ENCODE measurements at regions not wholly inside any gene's neighbourhood (a gene's known extent, or its start where the extent isn't known, plus 50 kb on each side); places are given as distances from the start of the nearest gene placed in this dataset.

DNA sequence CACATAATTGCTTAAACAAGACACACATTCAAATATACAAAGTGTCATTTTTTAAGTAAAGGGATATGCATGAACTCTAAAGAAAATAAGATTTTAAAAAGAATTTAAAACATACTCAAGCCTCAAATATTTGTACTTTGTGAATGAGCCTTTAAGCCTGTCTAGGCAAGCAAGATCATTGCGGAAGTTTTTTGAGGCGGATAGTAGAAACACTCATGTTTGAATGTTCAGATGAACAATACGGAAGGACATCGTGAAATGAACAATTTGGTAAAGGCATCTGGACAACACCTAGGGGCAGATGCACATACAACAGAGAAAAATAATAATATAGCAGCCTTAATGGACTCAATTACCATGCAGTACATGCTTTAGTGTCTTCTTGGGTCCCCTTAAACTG, 928.9 kb downstream of the TFAP2A start:
- TF ChIP-seq, protein P1, sequence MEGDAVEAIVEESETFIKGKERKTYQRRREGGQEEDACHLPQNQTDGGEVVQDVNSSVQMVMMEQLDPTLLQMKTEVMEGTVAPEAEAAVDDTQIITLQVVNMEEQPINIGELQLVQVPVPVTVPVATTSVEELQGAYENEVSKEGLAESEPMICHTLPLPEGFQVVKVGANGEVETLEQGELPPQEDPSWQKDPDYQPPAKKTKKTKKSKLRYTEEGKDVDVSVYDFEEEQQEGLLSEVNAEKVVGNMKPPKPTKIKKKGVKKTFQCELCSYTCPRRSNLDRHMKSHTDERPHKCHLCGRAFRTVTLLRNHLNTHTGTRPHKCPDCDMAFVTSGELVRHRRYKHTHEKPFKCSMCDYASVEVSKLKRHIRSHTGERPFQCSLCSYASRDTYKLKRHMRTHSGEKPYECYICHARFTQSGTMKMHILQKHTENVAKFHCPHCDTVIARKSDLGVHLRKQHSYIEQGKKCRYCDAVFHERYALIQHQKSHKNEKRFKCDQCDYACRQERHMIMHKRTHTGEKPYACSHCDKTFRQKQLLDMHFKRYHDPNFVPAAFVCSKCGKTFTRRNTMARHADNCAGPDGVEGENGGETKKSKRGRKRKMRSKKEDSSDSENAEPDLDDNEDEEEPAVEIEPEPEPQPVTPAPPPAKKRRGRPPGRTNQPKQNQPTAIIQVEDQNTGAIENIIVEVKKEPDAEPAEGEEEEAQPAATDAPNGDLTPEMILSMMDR (IDR thresholded peaks at IDR 0.05; ENCODE audit: borderline replicate concordance, insufficient read depth, low read depth, low read length): no peak

GRCh38 chr6:9484686-9485085, 930.2 kb downstream of the TFAP2A start:
- TF ChIP-seq, protein P1 (IDR thresholded peaks at IDR 0.05; ENCODE audit: borderline replicate concordance, insufficient read depth, low read depth, low read length): no peak
- H3K4me3 ChIP-seq (ENCODE audit: low read depth, low read length): no peak overlapping the region

More for the DNA sequence above, 928.9 kb downstream of the TFAP2A start:
- H3K4me3 ChIP-seq (ENCODE audit: low read depth, low read length): no peak overlapping the region

DNA sequence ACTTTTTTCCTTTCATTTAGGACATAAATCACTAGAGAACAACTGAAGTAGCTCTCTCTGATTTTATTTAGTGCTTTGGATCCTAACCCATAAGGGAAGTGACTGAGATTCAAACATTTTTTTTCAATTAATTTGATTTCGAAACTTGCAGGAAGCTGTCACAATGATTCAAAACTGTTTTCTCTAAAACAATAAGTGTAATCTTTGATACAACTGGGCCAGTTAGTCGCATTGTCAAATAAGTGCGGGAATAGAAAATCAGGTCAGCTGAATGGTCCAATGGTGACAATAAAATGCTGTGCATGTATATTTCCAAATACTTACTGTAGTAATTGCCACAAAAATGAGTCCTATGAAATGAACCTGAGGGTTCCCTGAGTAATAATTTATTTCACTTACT, 930.8 kb downstream of the TFAP2A start:
- TF ChIP-seq, protein P1 (IDR thresholded peaks at IDR 0.05; ENCODE audit: borderline replicate concordance, insufficient read depth, low read depth, low read length): no peak
- no peak overlapping the region for H3K4me3 ChIP-seq (ENCODE audit: low read depth, low read length)

- TF ChIP-seq, protein P1 (IDR thresholded peaks at IDR 0.05; ENCODE audit: borderline replicate concordance, insufficient read depth, low read depth, low read length): no peak
- H3K4me3 ChIP-seq (ENCODE audit: low read depth, low read length): no peak overlapping the region
Measured at GRCh38 chr6:9482030-9482738, 932.7 kb downstream of the TFAP2A start.

DNA sequence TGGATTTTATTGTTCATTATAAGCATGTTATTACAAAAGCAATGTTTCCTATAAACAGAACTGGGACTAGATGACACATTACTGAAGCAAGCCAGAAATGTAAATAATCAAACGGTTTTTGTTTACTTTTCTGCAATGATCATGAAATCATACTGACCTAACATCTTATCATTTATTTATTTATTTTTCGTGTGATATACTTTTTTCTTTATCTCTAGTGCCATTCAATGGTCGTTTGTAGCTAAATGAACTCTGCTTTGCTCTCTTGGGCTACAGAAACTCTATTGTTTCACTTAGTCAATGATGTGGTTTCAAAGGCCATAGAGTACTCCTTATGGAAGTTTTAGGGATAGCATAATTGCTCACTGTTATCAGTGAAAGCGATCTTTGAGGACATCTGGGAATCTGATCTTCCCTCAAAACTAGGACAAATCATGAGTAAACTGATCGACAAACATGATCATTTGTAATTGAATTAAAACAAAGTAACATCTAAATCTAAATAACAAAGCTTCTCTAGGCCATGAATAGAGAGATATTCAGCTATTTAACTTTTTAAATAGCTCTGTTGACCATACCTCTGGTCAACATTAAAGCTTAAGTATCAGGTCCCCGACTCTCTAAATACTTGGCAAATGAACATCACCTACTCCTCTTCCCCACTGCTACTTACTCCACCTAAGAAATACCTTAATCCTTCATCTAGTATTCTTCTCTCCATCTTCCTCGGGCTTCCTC, 933.4 kb downstream of the TFAP2A start:
- H3K4me3 ChIP-seq (ENCODE audit: low read depth, low read length): no peak overlapping the region
- TF ChIP-seq, protein P1 (IDR thresholded peaks at IDR 0.05; ENCODE audit: borderline replicate concordance, insufficient read depth, low read depth, low read length): no peak

GRCh38 chr6:9468277-9468676, 946.6 kb downstream of the TFAP2A start:
- H3K4me3 ChIP-seq (ENCODE audit: low read depth, low read length): no peak overlapping the region
- TF ChIP-seq, protein P1 (IDR thresholded peaks at IDR 0.05; ENCODE audit: borderline replicate concordance, insufficient read depth, low read depth, low read length): no peak

- H3K4me3 ChIP-seq (ENCODE audit: low read depth, low read length): no peak overlapping the region
- TF ChIP-seq, protein P1 (IDR thresholded peaks at IDR 0.05; ENCODE audit: borderline replicate concordance, insufficient read depth, low read depth, low read length): no peak
Measured at GRCh38 chr6:9467741-9468140, 947.1 kb downstream of the TFAP2A start.
